ENCODE measurements at regions not wholly inside any gene's neighbourhood (a gene's known extent, or its start where the extent isn't known, plus 50 kb on each side); places are given as distances from the start of the nearest gene placed in this dataset.

- CTCF ChIA-PET = no interaction called here
- intact Hi-C loops (cut with micrococcal nuclease) = no loop called here
- Mint-ChIP-seq H3K27me3 (peaks cover 2% of the 10 kb centered on the region), H3K4me3 (no peak overlapping the region), H3K36me3 (ENCODE audit: low read depth) (no peaks in the 10 kb centered on the region), H3K27ac (no peak overlapping the region), H3K9me3 (no peaks in the 10 kb centered on the region), H3K4me1 (no peaks in the 10 kb centered on the region)
- no peak for DNase-seq
- POLR2A ChIA-PET = no interaction called here
- TF ChIP-seq CTCF (IDR thresholded peaks at IDR 0.05) = no peak
- ATAC-seq (ENCODE audit: low read depth) = no peak
Observed at GRCh38 chr10:35693800-35694199, 51.7 kb upstream of the FZD8 start.
